Left hindlimb (tissue), 1 donor: ENCODE measurements at regions not wholly inside any gene's neighbourhood (a gene's known extent, or its start where the extent isn't known, plus 50 kb on each side); places are given as distances from the start of the nearest gene placed in this dataset.
"Not testable (repeated sequence)": the region's sequence is repeated elsewhere in the genome, so short reads cannot be mapped to it uniquely, and the experiment has no call there.

Experiments used
- DNase-seq: peaks from one replicate; pipeline ENCODE4 v3.0.0-alpha.2; 2018

- DNase-seq = no peak
These were observed 643.0 kb upstream of the FAM98A start for GRCh38 chr2:34241905-34242762.

GRCh38 chr2:34239511-34239910 lies 640.4 kb upstream of the FAM98A start:
- no peak for DNase-seq

GRCh38 chr2:34234823-34235222 lies 635.7 kb upstream of the FAM98A start:
- no peak for DNase-seq

- no peak for DNase-seq
These were observed 630.9 kb upstream of the FAM98A start for GRCh38 chr2:34229998-34230397.

GRCh38 chr2:34215174-34215573 lies 616.1 kb upstream of the FAM98A start:
- no peak for DNase-seq

GRCh38 chr2:34210382-34210781 lies 611.3 kb upstream of the FAM98A start:
- DNase-seq = not testable (repeated sequence)

- no peak for DNase-seq
These were observed 605.5 kb upstream of the FAM98A start for GRCh38 chr2:34204560-34204959.

GRCh38 chr2:34201099-34201498 lies 602.0 kb upstream of the FAM98A start:
- DNase-seq = no peak

- no peak for DNase-seq
These were observed 600.9 kb upstream of the FAM98A start for GRCh38 chr2:34199971-34200370.

- no peak for DNase-seq
These were observed 594.1 kb upstream of the FAM98A start for GRCh38 chr2:34193164-34193563.

GRCh38 chr2:34188464-34189303 lies 589.6 kb upstream of the FAM98A start:
- no peak for DNase-seq

GRCh38 chr2:34179511-34179910 lies 580.4 kb upstream of the FAM98A start:
- DNase-seq = no peak

- no peak for DNase-seq
These were observed 579.4 kb upstream of the FAM98A start for GRCh38 chr2:34178482-34178881.

- no peak for DNase-seq
These were observed 577.6 kb upstream of the FAM98A start for GRCh38 chr2:34176693-34177092.

GRCh38 chr2:34174506-34174905 lies 575.4 kb upstream of the FAM98A start:
- no peak for DNase-seq

GRCh38 chr2:34162231-34162630 lies 563.1 kb upstream of the FAM98A start:
- DNase-seq = no peak

- DNase-seq = no peak
These were observed 562.5 kb upstream of the FAM98A start for GRCh38 chr2:34161549-34161948.

GRCh38 chr2:34159901-34160300 lies 560.8 kb upstream of the FAM98A start:
- DNase-seq = no peak

- DNase-seq = no peak
These were observed 554.4 kb upstream of the FAM98A start for GRCh38 chr2:34153484-34153883.

GRCh38 chr2:34147780-34148179 lies 548.7 kb upstream of the FAM98A start:
- peak; percentile 15 for DNase-seq

GRCh38 chr2:34143149-34143548 lies 544.0 kb upstream of the FAM98A start:
- DNase-seq = no peak

GRCh38 chr2:34142531-34143008 lies 543.5 kb upstream of the FAM98A start:
- not testable (repeated sequence) for DNase-seq

GRCh38 chr2:34133065-34133464 lies 534.0 kb upstream of the FAM98A start:
- not testable (repeated sequence) for DNase-seq

- no peak for DNase-seq
These were observed 527.2 kb upstream of the FAM98A start for GRCh38 chr2:34126279-34126678.
